HG02973 (cell line): ENCODE measurements at regions not wholly inside any gene's neighbourhood (a gene's known extent, or its start where the extent isn't known, plus 50 kb on each side); places are given as distances from the start of the nearest gene placed in this dataset.

Source experiments
- ATAC-seq: cut with Tn5 transposase; IDR thresholded peaks from one replicate; pipeline ENCODE4 v1.9.1; 2021; ENCODE audit warnings: moderate library complexity; ENCODE audit not compliant: unreplicated experiment

DNA sequence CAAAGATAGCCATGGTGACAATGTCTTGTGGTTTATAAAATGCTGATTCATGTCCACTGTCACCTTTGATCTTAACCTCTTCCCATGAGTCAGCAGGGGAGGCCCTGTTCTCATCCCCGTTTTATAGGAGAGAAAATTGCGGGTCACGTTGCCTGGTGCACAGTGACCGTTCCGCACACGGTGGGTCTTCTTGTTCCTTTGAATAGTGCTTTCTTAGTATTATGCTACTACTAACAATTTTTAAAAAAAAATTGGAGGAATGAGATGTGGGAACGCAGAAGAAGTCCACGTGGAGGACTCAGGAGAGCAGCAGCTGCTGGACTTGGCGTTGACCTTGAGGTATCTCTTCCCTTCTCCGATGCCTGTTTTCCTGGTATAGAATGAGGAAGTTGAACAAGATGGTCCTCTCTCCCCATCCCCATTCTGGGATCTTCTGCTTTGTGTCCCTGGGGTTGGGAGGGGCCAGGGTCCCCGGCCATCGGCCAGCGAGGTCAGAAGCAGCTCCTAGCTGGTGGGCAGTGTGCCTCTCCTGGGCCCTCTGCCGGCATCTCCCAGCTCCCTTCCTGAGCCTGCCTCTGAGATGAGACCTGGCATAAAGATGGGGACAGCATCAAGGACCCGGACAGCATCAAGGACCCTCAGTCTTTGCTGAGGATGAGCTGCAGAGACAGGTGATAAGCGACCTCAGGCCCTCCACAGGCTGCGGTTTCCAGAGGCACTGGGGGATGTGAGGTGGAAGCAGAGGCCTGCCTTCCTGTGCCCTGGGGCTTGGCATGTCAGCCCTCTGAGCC is 143.9 kb downstream of the C9orf50 start:
- no peak for ATAC-seq

DNA sequence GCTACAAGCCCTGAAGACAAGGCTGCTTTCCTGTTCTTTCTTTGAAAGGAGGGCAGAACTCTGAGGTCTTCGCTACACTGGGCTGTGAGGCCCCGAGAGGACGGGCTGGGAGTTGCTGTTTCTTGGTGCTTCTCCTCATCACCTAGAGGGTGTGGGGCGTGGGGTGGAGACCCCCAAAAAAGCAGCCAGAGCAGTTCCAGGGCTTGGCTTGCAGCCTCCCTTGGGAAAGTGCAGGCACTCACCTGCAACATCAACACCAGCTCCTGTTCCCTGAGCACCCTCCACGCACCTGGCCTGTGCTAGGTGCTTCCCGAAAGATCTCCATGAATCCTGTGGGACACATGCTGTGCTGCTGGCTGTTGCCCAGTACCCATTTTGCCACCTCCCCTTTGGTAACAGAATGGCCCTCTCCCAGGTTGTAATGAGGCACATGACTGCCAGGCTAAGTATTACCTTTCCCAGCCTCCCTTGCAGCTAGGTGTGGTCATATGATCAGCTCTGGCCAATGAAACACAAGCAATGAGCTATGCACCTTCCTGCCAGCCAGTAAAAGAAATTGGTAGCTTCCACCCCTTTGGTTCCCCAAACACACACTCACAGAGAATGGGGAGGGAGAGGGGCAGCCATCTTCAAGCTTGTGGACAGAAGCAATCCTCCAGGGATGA is 146.0 kb downstream of the C9orf50 start:
- ATAC-seq = no peak

DNA sequence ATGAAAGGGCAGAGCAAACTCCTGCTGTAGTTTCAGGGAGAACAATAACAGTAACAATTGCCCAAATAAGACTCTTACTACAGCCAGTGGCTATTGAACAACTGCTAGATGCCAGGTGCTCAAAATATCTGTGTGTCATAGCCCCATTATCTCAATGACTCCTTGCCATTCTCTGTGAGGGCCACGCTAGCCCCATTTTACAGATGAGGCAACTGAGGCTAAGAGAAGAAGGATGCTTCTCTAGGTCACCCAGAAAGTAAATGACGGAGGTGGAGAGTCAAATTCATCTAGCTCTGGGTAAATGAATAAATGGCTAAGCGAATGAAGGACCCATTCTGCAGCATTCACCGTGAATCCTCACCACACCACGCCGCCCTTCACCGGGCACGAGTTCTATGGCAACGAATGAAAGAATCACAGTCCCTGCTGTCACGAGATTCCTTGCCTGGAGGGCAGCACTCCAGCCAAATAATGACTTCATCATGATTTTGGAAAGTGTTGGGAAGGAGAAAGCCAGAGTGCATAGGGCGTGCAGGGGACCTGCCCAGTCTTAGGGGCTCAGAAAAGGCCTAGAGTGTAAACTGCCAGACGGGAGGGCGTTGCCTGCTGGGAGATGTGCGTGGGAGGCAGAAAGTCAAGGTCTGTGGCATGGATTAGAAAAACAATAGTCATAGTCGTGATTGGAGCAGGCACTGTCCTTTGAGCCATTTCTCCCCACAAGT is 147.2 kb downstream of the C9orf50 start:
- no peak for ATAC-seq

GRCh38 chr9:129472651-129473102 is 148.2 kb downstream of the C9orf50 start:
- no peak for ATAC-seq

- no peak for ATAC-seq
Observed at GRCh38 chr9:129471201-129472019, 149.5 kb downstream of the C9orf50 start.

GRCh38 chr9:129469988-129470316 is 150.9 kb downstream of the C9orf50 start:
- ATAC-seq = no peak

- no peak for ATAC-seq
Observed at GRCh38 chr9:129469188-129469987, 151.5 kb downstream of the C9orf50 start.

GRCh38 chr9:129467739-129468666 is 152.9 kb downstream of the C9orf50 start:
- ATAC-seq = no peak

DNA sequence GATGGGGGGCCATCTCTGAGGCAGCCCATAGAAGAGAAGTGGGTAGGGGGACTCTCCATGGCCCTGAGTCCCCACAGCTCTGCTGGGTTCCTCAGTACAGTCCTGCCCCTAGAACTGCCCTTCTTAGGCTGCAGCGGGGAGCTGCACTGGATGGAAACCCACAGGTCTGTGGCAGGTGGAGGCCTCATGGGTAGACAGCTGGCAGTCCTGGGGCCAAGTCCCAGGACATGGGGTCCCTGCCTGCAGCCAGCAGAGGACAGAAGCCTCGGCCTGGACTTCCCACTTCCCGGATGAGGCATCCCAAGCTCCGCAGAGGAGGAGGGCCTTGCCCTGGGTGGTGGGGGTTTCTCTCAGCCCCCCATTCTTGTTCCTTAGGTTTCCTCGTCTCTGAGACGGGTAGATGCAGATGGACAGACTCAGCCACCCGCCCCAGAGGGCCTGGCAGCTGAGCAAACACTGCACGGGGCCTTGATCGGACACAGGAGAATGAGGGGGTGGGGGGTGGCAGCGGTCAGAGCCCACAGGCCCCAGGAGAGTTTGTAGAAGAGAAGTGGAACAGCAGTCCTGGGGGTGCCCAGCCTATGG is 153.8 kb downstream of the C9orf50 start:
- no peak for ATAC-seq

DNA sequence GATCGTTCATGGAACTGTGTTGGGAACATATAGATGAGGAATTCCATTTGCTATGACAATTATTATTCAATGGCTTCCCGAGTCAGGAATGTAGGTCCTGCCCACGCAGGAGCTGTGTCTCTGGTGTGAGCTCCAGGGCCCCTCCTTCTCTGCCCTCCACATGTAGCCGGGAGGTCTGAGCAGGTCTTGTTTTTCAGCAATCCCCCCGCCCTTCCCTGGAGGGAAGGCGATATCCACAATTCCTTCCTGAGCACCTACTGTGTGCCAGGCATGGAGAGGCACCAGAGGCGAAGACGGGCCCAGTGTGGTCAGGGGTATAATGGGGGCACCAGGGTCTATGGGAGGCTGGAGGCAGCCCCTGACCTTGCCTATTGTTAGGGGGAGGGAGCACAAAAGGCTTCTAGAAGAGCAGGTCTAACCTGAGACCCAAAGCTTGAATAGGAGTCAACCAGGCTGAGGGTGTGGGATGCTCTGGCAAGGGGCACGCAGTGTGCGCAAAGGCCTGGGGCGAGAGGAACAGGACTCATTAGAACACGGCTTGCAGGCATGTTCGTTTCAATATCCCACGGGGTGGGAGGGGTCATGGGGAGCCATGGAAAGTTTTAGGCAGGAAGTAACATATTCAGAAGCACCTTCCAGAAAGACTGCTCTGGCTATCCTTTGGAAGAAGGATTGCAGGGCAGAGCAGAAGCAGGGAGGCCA is 154.9 kb downstream of the C9orf50 start:
- ATAC-seq = no peak

- ATAC-seq = no peak
Observed at GRCh38 chr9:129464972-129465833, 155.7 kb downstream of the C9orf50 start.

GRCh38 chr9:129463994-129464393 is 156.9 kb downstream of the C9orf50 start:
- no peak for ATAC-seq

- no peak for ATAC-seq
Observed at GRCh38 chr9:129463477-129463876, 157.4 kb downstream of the C9orf50 start.

DNA sequence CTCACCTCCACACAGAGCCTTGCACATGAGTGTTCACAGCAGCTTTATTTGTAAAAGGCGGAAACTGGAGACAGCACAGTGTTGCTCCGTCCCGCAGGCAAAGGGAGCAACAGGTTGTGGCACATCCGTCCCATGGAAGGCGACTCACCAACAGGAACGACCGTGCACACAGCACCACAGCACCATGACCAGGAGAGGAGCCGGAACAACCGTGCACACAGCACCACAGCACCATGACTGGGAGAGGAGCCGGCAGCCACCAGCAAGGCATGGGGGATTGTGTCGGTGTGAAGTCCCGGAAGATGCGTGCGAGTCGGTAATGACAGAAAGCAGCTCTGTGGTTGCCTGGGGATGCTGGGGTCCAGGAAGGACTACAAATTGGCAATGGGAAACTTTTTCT is 158.5 kb downstream of the C9orf50 start:
- no peak for ATAC-seq

DNA sequence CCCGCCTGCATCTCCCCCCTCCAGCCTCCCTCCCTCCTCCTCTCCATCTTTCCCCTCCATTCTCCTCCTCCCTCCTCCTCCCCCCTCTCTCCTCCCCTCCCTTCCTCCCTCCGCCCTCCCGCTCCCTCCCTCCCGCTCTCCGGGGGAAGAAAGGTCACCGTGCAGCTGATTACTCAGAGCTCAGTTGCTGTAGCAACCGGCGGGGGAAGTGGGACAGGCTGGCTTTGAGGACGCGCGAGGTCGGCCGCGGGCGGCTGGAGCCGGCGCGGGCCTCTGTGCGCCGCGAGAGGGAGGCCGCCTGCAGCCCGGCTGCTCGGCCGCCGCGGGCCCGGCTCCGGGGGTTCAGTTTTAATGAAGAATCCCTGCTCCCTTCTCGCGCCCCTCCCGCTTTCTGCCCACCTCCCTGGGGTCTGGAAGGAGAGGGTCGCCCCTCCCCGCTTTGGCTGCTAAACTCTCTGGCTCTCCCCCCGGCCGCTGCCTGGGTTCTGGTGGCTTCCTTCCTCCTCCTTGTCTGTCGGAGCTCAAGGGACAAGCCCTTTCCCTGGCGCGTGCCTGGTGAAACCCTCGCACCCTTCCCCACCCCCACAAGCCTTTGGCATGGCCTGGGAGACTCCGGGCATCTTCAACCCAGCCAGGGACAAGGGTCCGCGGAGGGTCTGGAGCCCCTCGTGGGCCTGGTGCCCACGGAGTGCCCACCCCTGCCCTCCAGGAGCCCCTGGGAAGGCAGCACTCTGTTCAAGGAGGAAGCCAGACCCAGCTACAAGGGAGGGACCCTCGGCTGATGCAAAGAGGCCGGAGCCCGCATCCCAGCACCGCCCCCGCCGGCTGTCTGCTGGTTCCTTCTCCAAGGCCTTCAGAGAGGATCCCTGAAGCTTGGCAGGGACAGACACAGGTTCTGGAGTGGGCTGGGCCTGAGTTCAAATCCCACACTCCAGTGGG is 160.3 kb downstream of the C9orf50 start:
- no peak for ATAC-seq
